NT2/D1 (cell line): ENCODE measurements at regions not wholly inside any gene's neighbourhood (a gene's known extent, or its start where the extent isn't known, plus 50 kb on each side); places are given as distances from the start of the nearest gene placed in this dataset.

Source experiments
- DNase-seq: peaks from one replicate; pipeline ENCODE4 v3.0.0-alpha.2; 2011; ENCODE audit warnings: low read depth, low spot score
- H3K27me3 ChIP-seq: 2 replicates; pipeline ENCODE4 v1.6.0; 2011; ENCODE audit warnings: mild to moderate bottlenecking; ENCODE audit not compliant: insufficient read length, insufficient read depth
- H3K36me3 ChIP-seq: 2 replicates; pipeline ENCODE4 v1.6.1; 2011; ENCODE audit warnings: mild to moderate bottlenecking, low read length, mixed read lengths; ENCODE audit not compliant: insufficient read depth, insufficient read length
- H3K4me1 ChIP-seq: 2 replicates; pipeline ENCODE4 v1.5.1; 2011; ENCODE audit not compliant: insufficient read depth, insufficient read length
- H3K4me3 ChIP-seq: 2 replicates; pipeline ENCODE4 v1.5.1; 2011; ENCODE audit warnings: low read depth; ENCODE audit not compliant: insufficient read length
- H3K9ac ChIP-seq: 2 replicates; pipeline ENCODE4 v1.6.0; 2011; ENCODE audit warnings: low read depth; ENCODE audit not compliant: insufficient read length
- H3K9me3 ChIP-seq: 2 replicates; pipeline ENCODE4 v1.5.1; 2011; ENCODE audit warnings: mild to moderate bottlenecking, low read length; ENCODE audit not compliant: insufficient read depth
- SUZ12 ChIP-seq: IDR thresholded peaks from 2 replicates; pipeline ENCODE4 v1.6.1; 2011; ENCODE audit not compliant: insufficient read length, insufficient read depth; ENCODE audit errors: extremely low read depth
- YY1 ChIP-seq: IDR thresholded peaks from 2 replicates; pipeline ENCODE4 v1.6.1; 2011; ENCODE audit not compliant: insufficient read length, insufficient read depth
- ZNF274 ChIP-seq: IDR thresholded peaks from 2 replicates; pipeline ENCODE4 v1.6.1; 2011; ENCODE audit warnings: mild to moderate bottlenecking, low read depth, low read length

- peaks cover 3% of the 10 kb centered on the region for H3K9me3 ChIP-seq
- no peaks in the 10 kb centered on the region for H3K4me1 ChIP-seq
- no peaks in the 10 kb centered on the region for H3K27me3 ChIP-seq
- H3K4me3 ChIP-seq, result no peak overlapping the region
- H3K36me3 ChIP-seq, result no peaks in the 10 kb centered on the region
- TF ChIP-seq ZNF274 (no peak), YY1 (no peak), SUZ12 (no peak)
- H3K9ac ChIP-seq, result no peak overlapping the region
- no peak for DNase-seq
These were observed 82.2 kb upstream of the APC start for GRCh38 chr5:112655513-112655912.

- no peak overlapping the region for H3K4me3 ChIP-seq
- no peak for TF ChIP-seq SUZ12
- TF ChIP-seq ZNF274, result no peak
- peaks cover 5% of the 10 kb centered on the region for H3K9me3 ChIP-seq
- DNase-seq, result no peak
- no peaks in the 10 kb centered on the region for H3K4me1 ChIP-seq
- no peaks in the 10 kb centered on the region for H3K27me3 ChIP-seq
- no peaks in the 10 kb centered on the region for H3K36me3 ChIP-seq
- no peak overlapping the region for H3K9ac ChIP-seq
These were observed 81.2 kb upstream of the APC start for GRCh38 chr5:112656451-112656850.

GRCh38 chr5:112657804-112658203 lies 79.9 kb upstream of the APC start:
- Histone ChIP-seq H3K9ac (no peak overlapping the region), H3K9me3 (peaks cover 5% of the 10 kb centered on the region), H3K36me3 (no peaks in the 10 kb centered on the region), H3K4me3 (no peak overlapping the region), H3K27me3 (no peaks in the 10 kb centered on the region), H3K4me1 (no peaks in the 10 kb centered on the region)
- TF ChIP-seq ZNF274, result no peak
- no peak for DNase-seq

GRCh38 chr5:112660359-112660758 lies 77.3 kb upstream of the APC start:
- Histone ChIP-seq H3K36me3 (no peaks in the 10 kb centered on the region), H3K4me3 (no peak overlapping the region)
- TF ChIP-seq YY1 (no peak), SUZ12 (no peak), ZNF274 (no peak)

GRCh38 chr5:112663146-112663545 lies 74.5 kb upstream of the APC start:
- Histone ChIP-seq H3K27me3 (no peaks in the 10 kb centered on the region), H3K9me3 (peaks cover 5% of the 10 kb centered on the region), H3K9ac (no peak overlapping the region), H3K4me3 (no peak overlapping the region), H3K36me3 (no peaks in the 10 kb centered on the region), H3K4me1 (no peaks in the 10 kb centered on the region)
- DNase-seq, result no peak
- TF ChIP-seq YY1 (no peak), ZNF274 (no peak), SUZ12 (no peak)

More at GRCh38 chr5:112660359-112660758, 77.3 kb upstream of the APC start:
- no peaks in the 10 kb centered on the region for H3K27me3 ChIP-seq
- no peaks in the 10 kb centered on the region for H3K4me1 ChIP-seq
- DNase-seq, result no peak
- no peak overlapping the region for H3K9ac ChIP-seq
- H3K9me3 ChIP-seq, result peaks cover 5% of the 10 kb centered on the region

GRCh38 chr5:112668016-112668415 lies 69.7 kb upstream of the APC start:
- Histone ChIP-seq H3K4me3 (no peak overlapping the region), H3K36me3 (no peaks in the 10 kb centered on the region), H3K9me3 (no peaks in the 10 kb centered on the region), H3K4me1 (no peaks in the 10 kb centered on the region), H3K27me3 (no peaks in the 10 kb centered on the region), H3K9ac (no peak overlapping the region)
- no peak for TF ChIP-seq YY1
- no peak for DNase-seq

GRCh38 chr5:112668911-112669310 lies 68.8 kb upstream of the APC start:
- no peaks in the 10 kb centered on the region for H3K36me3 ChIP-seq
- DNase-seq, result no peak
- no peaks in the 10 kb centered on the region for H3K4me1 ChIP-seq
- H3K9ac ChIP-seq, result no peak overlapping the region
- no peaks in the 10 kb centered on the region for H3K9me3 ChIP-seq
- no peak overlapping the region for H3K4me3 ChIP-seq
- no peaks in the 10 kb centered on the region for H3K27me3 ChIP-seq
- no peak for TF ChIP-seq SUZ12
- no peak for TF ChIP-seq ZNF274
- TF ChIP-seq YY1, result no peak

GRCh38 chr5:112669328-112669963 lies 68.2 kb upstream of the APC start:
- TF ChIP-seq SUZ12 (no peak), YY1 (no peak), ZNF274 (no peak)
- H3K9me3 ChIP-seq, result no peaks in the 10 kb centered on the region
- H3K4me1 ChIP-seq, result no peaks in the 10 kb centered on the region
- H3K27me3 ChIP-seq, result no peaks in the 10 kb centered on the region
- no peak overlapping the region for H3K9ac ChIP-seq
- no peak overlapping the region for H3K4me3 ChIP-seq
- no peaks in the 10 kb centered on the region for H3K36me3 ChIP-seq
- no peak for DNase-seq
